Tibial nerve (tissue), 3 donors: ENCODE measurements at regions not wholly inside any gene's neighbourhood (a gene's known extent, or its start where the extent isn't known, plus 50 kb on each side); places are given as distances from the start of the nearest gene placed in this dataset.

Experiments
- POLR2A ChIP-seq, 2 donors: fragments of 450-650 bp; IDR thresholded peaks; one replicate each; pipeline ENCODE4 v1.6.1; 2017; ENCODE audit warnings: antibody characterized with exemption in 2 of 2, mild to moderate bottlenecking in 2 of 2, moderate library complexity in 2 of 2
- TF ChIP-seq, protein P1 (sequence below), 5 experiments: fragments of 200-600 bp in 3 of 5; fragments of 450-650 bp in 2 of 5; sonication (generic) in 3 of 5; IDR thresholded peaks; one replicate each; pipeline ENCODE4 v1.5.1; 2016 to 2019; ENCODE audit warnings: antibody characterized with exemption in 5 of 5, mild to moderate bottlenecking in 3 of 5, moderate library complexity in 2 of 5

DNA sequence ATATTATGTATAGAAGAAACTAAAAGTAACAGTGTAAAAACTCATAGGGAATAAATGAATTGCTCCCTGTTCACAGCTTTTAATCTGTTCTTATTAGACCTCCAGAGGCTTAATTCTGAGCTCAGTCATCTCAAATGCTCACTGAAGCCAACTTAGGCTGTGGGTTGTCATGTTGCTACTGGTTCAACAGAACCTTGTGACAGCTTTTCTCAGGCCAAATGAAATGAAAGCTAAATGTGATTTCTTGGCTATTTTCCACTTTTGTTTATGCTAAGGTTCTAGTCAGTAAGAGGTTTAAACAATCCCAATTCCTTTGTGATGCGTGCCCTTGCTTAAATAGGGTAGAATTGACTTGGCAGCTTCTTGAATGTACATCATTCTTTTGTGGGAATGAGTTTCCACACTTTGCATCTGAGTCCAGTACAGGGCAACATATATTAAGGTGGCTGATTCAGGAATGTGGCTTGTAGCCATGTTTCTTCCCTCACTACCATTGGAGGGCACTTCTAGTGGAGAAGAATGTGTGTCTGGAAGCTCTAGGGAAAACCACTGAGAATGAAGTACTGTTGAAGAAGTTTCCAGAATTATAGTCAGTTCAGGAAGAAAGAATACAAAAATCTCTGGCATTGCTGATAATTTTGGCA is 156.4 kb downstream of the NEDD1 start:
- TF ChIP-seq, protein P1, sequence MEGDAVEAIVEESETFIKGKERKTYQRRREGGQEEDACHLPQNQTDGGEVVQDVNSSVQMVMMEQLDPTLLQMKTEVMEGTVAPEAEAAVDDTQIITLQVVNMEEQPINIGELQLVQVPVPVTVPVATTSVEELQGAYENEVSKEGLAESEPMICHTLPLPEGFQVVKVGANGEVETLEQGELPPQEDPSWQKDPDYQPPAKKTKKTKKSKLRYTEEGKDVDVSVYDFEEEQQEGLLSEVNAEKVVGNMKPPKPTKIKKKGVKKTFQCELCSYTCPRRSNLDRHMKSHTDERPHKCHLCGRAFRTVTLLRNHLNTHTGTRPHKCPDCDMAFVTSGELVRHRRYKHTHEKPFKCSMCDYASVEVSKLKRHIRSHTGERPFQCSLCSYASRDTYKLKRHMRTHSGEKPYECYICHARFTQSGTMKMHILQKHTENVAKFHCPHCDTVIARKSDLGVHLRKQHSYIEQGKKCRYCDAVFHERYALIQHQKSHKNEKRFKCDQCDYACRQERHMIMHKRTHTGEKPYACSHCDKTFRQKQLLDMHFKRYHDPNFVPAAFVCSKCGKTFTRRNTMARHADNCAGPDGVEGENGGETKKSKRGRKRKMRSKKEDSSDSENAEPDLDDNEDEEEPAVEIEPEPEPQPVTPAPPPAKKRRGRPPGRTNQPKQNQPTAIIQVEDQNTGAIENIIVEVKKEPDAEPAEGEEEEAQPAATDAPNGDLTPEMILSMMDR (IDR thresholded peaks at IDR 0.05): no peak
- TF ChIP-seq POLR2A (IDR thresholded peaks at IDR 0.05): no peak
